GM12892 (cell line): ENCODE measurements at regions not wholly inside any gene's neighbourhood (a gene's known extent, or its start where the extent isn't known, plus 50 kb on each side); places are given as distances from the start of the nearest gene placed in this dataset.

Experiments
- POLR2A ChIP-seq: IDR thresholded peaks from 2 replicates; pipeline ENCODE4 v1.6.1; 2011; ENCODE audit warnings: low read depth, low read length, control low read depth
- POLR2AphosphoS5 ChIP-seq: IDR thresholded peaks from 2 replicates; pipeline ENCODE4 v1.6.1; 2011; ENCODE audit warnings: low read depth, low read length, control low read depth

GRCh38 chr22:49368976-49369725 lies 458.5 kb downstream of the BRD1 start:
- no peak for TF ChIP-seq POLR2A
- no peak for TF ChIP-seq POLR2AphosphoS5
